ENCODE measurements at regions not wholly inside any gene's neighbourhood (a gene's known extent, or its start where the extent isn't known, plus 50 kb on each side); places are given as distances from the start of the nearest gene placed in this dataset.

- TF ChIP-seq, protein P1, sequence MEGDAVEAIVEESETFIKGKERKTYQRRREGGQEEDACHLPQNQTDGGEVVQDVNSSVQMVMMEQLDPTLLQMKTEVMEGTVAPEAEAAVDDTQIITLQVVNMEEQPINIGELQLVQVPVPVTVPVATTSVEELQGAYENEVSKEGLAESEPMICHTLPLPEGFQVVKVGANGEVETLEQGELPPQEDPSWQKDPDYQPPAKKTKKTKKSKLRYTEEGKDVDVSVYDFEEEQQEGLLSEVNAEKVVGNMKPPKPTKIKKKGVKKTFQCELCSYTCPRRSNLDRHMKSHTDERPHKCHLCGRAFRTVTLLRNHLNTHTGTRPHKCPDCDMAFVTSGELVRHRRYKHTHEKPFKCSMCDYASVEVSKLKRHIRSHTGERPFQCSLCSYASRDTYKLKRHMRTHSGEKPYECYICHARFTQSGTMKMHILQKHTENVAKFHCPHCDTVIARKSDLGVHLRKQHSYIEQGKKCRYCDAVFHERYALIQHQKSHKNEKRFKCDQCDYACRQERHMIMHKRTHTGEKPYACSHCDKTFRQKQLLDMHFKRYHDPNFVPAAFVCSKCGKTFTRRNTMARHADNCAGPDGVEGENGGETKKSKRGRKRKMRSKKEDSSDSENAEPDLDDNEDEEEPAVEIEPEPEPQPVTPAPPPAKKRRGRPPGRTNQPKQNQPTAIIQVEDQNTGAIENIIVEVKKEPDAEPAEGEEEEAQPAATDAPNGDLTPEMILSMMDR (conservative IDR thresholded peaks at IDR 0.05 in 1 of 2, IDR thresholded peaks at IDR 0.05 in 1 of 2; ENCODE audit: extremely low read depth in 1 of 2, insufficient read depth in 1 of 2, low read depth in 1 of 2, low read length in 2 of 2), result no peak
- TF ChIP-seq EZH2 (IDR thresholded peaks at IDR 0.05; ENCODE audit: borderline replicate concordance, low read length), result no peak
Observed at GRCh38 chr19:34104096-34104495, 68.2 kb upstream of the LSM14A start.
